HG02884 (cell line): ENCODE measurements at regions not wholly inside any gene's neighbourhood (a gene's known extent, or its start where the extent isn't known, plus 50 kb on each side); places are given as distances from the start of the nearest gene placed in this dataset.
"Not testable (repeated sequence)": the region's sequence is repeated elsewhere in the genome, so short reads cannot be mapped to it uniquely, and the experiment has no call there.

Source experiments
- ATAC-seq: cut with Tn5 transposase; IDR thresholded peaks from one replicate; pipeline ENCODE4 v1.9.1; 2021; ENCODE audit warnings: mild to moderate bottlenecking, moderate library complexity; ENCODE audit not compliant: unreplicated experiment

DNA sequence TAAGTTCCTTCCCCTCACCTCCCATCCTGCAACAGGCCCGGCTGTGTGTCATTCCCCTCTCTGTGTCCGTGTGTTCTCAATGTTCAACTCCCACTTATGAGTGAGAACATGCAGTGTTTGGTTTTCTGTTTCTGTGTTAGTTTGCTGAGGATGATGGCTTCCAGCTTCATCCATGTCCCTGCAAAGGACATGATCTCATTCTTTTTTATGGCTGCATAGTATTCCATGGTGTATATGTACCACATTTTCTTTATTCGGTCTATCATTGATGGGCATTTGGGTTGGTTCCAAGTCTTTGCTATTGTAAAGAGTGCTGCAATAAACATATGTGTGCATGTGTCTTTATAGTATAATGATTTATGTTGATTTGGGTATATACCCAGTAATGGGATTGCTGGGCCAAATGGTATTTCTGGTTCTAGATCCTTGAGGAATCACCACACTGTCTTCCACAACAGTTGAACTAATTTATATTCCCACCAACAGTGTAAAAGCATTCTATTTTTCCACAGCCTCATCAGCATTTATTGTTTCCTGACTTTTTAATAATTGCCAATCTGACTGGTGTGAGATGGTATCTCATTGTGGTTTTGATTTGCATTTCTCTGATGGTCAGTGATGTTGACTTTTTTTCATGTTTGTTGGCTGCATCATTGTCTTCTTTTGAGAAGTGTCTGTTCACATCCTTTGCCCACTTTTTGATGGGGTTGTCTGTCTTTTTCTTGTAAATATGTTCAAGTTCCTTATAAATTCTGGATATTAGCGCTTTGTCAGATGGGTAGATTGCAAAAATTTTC lies 174.1 kb upstream of the PHACTR1 start:
- not testable (repeated sequence) for ATAC-seq

GRCh38 chr6:12543953-12544352 lies 172.6 kb upstream of the PHACTR1 start:
- no peak for ATAC-seq

DNA sequence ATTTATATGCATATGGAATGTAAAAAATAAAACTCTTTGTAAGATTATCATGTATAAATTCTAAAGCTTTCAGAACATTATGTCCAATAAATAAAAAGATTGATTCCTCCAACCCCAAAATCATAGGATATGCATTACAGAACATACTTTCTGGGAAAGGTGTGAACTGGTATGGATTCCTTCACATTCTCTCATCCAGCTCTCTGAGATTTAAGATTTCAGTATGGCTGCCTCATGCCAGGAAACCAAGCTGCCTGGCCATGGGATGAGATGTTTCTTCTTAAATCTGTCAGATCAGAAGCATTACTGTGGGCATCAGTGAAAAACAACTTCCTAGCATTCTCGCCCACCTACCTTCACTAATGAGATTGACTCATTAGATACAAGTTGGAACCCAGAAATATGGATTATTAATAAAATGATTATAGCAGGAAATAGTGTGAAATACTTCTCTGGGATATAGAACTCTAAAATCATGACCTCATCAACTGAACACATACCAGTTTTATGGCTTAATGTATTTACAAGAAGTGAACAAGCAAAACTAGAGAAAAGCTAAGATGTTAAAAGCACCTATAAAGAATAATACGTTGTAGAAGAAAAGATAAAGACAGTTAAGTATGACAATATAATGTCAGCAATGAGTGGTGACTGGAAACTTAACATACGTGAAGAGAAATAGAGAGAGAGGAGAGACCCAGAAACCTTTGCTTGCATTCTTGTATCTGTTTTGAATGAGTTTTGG lies 171.6 kb upstream of the PHACTR1 start:
- no peak for ATAC-seq

DNA sequence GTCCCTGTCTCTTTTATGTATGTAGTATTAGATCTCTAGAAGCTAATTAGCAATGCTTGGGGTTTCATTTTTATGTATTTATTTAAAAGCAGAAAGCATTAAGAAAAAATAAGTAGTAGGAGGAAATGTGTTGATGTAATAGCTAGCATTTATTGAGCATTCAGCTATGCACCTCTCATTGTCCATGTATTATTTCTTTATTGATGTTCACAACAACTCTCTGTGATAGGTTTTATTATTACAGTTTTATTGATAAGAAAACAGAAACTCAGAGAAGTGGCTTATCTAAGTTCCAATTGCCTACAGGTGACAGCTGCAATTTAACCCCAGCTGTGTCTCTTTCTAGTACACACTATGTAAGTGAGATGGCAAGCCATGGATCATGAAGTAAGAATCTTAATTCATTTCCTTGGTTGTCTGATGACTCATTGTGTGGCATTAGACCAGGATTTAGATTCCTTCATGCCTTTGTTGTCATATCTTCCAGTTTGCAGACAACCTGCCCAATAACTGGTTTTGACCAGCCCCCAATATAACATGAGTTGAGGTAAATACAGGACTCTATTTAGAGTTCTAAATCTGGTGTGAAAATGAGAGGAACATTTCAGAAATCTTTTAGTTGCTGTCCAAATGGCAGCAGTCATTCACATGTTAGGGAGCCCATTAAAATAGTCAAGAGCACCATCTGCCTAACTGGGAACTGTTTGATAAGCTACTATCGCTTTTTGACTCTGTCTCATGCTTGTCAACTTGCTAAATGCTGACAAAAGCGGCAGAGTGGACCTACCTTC lies 170.8 kb upstream of the PHACTR1 start:
- no peak for ATAC-seq

DNA sequence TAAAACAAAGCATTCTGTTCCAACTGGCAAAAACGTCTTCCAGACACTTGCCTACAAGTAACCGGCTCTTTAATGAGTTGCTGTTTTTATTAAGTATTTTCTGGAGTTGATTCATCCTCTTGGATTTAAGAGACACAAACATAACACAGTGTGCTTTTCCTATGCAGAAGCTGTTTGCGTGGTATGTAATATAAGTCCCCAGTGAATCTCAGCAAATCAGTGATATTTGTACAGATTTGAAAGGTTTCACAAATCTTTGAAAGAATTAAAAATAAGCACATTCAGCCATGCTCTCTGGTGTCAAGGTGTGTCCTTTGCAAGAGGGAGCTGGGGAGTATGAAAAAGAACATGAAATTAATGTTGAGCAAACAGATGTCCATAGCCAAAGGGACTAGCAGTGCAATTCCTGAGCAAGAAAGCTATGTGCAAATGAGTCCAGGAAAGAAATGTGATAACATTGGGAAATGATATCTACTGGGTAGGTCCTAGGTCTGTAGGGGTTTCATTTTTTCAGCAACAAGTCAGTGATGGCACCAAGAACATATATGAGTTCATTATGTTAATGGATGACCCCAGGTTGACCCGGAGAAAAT lies 170.1 kb upstream of the PHACTR1 start:
- ATAC-seq = no peak

DNA sequence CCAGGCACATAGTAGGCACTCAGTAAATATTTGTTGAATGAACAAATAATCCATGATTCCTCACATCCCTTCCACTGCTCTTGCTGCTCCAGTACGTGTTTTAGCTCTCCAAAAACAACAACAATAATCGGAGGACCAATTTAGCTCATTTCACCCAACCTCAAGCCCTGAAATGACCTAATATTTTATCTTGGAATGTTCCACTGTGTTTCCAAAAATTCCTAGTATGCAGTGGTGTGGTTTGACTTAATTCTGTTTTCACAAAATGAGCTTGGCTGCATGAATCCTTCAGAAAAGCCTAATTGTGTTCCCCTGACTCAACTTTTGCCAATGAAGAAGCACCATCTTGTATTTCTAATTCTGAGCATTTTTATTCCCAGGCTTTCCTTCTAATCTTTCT lies 168.0 kb upstream of the PHACTR1 start:
- ATAC-seq = no peak

- not testable (repeated sequence) for ATAC-seq
Measured at GRCh38 chr6:12549445-12549844, 167.1 kb upstream of the PHACTR1 start.

DNA sequence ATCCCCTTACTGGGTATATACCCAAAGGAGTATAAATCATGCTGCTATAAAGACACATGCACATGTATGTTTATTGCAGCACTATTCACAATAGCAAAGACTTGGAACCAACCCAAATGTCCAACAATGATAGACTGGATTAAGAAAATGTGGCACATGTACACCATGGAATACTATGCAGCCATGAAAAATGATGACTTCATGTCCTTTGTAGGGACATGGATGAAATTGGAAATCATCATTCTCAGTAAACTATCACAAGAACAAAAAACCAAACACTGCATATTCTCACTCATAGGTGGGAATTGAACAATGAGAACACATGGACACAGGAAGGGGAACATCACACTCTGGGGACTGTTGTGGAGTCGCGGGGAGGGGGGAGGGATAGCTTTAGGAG lies 161.7 kb upstream of the PHACTR1 start:
- ATAC-seq = not testable (repeated sequence)

DNA sequence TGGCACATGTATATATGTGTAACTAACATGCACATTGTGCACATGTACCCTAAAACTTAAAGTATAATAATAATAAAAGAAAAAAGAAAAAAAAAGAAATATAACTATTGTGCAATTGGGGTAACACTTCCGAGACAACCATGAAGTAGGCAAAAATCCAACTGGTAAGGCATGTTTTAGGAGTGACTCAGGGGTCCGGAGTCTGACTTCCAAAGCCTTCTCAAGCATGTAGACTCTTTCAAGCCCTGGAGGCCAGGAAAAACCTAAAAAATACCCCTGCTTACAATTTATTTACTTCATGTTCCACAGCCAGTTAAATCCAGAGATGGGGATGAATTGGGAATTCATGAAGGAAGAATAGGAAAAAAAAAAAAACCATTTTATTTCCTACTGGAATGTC lies 161.3 kb upstream of the PHACTR1 start:
- ATAC-seq = no peak

GRCh38 chr6:12555781-12556180 lies 160.8 kb upstream of the PHACTR1 start:
- ATAC-seq = no peak

- no peak for ATAC-seq
Measured at GRCh38 chr6:12557765-12558164, 158.8 kb upstream of the PHACTR1 start.

DNA sequence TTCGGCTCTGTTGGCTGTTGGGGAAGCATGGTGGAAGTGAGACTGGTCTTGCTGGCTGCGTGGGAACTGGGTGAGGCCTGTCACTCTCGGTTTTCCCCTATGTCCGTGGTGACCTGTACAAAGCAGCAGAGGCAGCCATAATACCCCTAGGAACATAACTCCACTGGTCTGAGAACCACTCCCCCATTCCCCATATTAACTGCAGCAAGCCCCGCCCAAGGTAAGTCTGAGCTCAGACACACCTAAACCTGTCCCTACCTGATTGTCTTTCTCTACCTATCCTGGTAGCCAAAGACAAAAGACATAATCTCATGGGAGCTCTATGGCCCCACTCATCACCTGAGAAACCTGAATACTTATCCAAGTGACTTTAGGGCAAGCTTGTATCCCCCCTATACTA lies 156.3 kb upstream of the PHACTR1 start:
- ATAC-seq = no peak

DNA sequence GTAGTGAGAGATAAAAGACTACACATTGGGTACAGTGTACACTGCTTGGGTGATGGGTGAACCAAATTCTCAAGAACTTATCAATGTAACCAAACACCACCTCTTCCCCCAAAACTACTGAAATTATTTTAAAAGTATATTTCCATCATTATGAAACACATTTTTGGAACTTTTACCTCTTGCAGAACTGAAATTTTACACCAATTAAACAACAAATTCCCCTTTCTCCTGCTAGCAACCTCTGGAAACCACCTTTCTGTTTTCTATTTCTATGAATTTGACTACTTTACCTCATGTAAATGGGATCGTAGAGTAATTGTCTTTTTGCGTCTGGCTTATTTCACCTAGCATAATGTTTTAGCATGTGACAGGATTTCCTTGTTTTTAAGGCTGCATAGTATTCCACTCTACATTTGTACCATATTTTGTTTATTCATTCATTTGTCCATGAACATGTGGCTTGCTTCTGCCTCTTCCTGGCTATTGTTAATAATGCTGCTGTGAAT lies 149.9 kb upstream of the PHACTR1 start:
- no peak for ATAC-seq

GRCh38 chr6:12567682-12568081 lies 148.9 kb upstream of the PHACTR1 start:
- no peak for ATAC-seq

DNA sequence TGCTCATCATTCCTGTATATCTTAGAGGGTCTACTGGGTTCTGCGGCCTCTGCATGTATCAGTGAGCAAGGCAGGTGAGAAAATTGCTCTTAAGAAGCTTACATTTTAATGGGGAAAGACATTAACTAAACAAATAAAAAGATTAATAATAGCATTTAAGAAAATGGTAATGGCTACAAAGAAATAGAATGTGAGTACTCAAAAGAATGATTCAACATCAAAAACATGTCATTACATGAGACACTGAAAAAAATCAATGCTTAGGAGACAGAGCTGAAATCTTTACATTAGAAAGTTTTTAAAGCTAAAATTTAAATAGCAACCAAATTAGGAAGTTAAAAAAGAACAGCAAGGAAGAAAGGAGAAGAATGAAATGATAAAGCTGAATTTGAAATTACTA lies 146.9 kb upstream of the PHACTR1 start:
- no peak for ATAC-seq

DNA sequence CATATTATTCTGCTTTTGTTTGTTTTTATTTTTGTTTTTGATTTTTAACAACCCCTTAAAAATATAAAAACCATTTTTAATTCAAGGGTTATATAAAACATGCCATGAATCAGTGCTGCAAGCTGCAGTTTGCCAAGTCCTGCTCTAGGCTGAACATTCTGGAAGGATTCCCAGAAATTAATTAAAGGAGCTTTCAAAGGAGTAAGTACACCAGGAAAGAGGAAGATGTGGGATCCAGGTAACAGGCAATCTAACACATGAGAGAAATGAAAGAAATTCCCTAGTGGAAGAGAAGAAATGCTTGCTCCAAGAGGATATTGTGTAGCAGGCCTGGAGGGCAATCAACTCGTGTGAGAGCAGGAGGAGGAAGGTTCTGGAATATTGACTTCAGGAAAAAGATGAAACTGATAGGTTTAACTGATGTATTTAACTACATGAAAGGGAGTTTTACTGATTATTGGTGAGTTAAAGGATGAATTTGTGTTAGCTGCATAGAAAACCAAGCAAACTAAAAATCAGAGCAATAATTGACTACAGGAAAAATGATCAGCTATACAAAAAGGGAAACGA lies 146.0 kb upstream of the PHACTR1 start:
- ATAC-seq = no peak

- no peak for ATAC-seq
Measured at GRCh38 chr6:12572896-12573827, 143.4 kb upstream of the PHACTR1 start.

GRCh38 chr6:12575961-12576360 lies 140.6 kb upstream of the PHACTR1 start:
- ATAC-seq = no peak

DNA sequence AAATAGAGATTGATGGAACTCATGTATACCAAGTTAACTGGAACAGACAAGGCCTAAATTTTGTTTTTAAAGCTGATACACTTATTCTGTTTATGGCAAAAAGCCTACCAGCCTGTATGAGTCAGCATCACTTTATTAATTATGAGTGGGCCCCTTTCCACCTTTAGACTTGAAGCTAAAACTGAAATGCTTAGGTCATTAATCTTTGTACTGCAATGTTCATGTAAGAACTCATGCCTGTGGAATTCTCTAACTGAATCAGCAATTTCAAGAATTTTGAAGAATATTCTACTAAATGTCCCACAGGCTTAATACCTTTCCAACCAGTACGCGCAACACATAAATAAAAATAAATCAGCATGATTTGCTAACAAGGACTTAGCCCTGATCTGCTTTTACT lies 140.2 kb upstream of the PHACTR1 start:
- ATAC-seq = no peak
